LNCaP clone FGC (cell line): ENCODE measurements at regions not wholly inside any gene's neighbourhood (a gene's known extent, or its start where the extent isn't known, plus 50 kb on each side); places are given as distances from the start of the nearest gene placed in this dataset.
A peak's percentile ranks its signal among the peaks of the same experiment; 100 is the strongest.
"Not testable (repeated sequence)": the region's sequence is repeated elsewhere in the genome, so short reads cannot be mapped to it uniquely, and the experiment has no call there.

ENCODE experiments used
- DNase-seq: peaks from one replicate; pipeline ENCODE4 v3.0.0-alpha.2; 2011; ENCODE audit warnings: low read depth
- H3K4me3 ChIP-seq: 2 replicates; pipeline ENCODE4 v1.5.1; 2011; ENCODE audit warnings: mild to moderate bottlenecking, low read depth, low read length, control low read depth
- TF ChIP-seq, protein P1 (sequence below): IDR thresholded peaks from 2 replicates; pipeline ENCODE4 v1.5.1; 2012; ENCODE audit warnings: mild to moderate bottlenecking; ENCODE audit not compliant: control insufficient read depth, insufficient read depth; ENCODE audit errors: extremely low read depth

GRCh38 chr4:59689149-59689548 is 1511.0 kb upstream of the ADGRL3 start:
- peak; percentile 21 for DNase-seq
- TF ChIP-seq, protein P1, sequence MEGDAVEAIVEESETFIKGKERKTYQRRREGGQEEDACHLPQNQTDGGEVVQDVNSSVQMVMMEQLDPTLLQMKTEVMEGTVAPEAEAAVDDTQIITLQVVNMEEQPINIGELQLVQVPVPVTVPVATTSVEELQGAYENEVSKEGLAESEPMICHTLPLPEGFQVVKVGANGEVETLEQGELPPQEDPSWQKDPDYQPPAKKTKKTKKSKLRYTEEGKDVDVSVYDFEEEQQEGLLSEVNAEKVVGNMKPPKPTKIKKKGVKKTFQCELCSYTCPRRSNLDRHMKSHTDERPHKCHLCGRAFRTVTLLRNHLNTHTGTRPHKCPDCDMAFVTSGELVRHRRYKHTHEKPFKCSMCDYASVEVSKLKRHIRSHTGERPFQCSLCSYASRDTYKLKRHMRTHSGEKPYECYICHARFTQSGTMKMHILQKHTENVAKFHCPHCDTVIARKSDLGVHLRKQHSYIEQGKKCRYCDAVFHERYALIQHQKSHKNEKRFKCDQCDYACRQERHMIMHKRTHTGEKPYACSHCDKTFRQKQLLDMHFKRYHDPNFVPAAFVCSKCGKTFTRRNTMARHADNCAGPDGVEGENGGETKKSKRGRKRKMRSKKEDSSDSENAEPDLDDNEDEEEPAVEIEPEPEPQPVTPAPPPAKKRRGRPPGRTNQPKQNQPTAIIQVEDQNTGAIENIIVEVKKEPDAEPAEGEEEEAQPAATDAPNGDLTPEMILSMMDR, result no peak

GRCh38 chr4:59695355-59696053 is 1504.6 kb upstream of the ADGRL3 start:
- DNase-seq, result peak; percentile 27
- TF ChIP-seq, protein P1, result no peak
- H3K4me3 ChIP-seq, result no peak overlapping the region

More at GRCh38 chr4:59689149-59689548, 1511.0 kb upstream of the ADGRL3 start:
- H3K4me3 ChIP-seq, result no peak overlapping the region

DNA sequence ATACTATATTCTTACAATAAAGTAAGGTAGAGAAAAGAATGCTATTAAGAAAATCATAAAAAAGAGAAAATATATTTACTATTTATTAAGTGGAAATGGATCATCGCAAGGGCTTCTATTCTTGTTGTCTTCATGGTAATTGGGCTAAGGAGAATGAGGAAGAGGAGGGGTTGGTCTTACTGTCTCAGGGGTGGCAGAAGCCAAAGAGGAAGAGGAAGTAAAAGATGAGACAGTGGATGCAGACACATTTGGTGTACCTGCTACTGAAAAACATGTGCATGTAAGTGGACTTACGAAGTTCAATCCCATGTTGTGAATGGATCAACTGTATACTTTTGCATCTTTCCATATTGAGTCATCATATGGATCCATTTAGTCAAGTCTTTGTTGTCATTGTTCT is 1502.1 kb upstream of the ADGRL3 start:
- TF ChIP-seq, protein P1, result no peak
- DNase-seq, result no peak
- no peak overlapping the region for H3K4me3 ChIP-seq

DNA sequence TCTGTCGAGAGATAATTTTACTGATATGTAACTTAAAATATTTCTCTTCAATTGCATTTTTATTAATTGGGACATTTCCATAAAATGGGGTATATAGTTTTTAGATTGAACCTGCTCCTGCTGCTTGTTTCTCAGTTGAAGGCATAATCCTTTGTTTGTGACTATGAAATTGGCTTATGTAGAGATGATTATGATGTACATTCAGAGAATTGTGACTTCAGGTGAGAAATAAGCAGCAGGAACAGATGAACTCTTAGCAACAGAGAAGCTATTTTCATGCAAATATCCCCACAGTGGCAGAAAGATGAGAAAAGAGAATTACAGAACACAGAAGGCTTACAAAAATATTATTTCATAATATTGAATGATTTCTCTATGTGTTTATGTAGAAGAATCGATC is 1499.5 kb upstream of the ADGRL3 start:
- no peak for DNase-seq
- TF ChIP-seq, protein P1, result no peak
- no peak overlapping the region for H3K4me3 ChIP-seq

DNA sequence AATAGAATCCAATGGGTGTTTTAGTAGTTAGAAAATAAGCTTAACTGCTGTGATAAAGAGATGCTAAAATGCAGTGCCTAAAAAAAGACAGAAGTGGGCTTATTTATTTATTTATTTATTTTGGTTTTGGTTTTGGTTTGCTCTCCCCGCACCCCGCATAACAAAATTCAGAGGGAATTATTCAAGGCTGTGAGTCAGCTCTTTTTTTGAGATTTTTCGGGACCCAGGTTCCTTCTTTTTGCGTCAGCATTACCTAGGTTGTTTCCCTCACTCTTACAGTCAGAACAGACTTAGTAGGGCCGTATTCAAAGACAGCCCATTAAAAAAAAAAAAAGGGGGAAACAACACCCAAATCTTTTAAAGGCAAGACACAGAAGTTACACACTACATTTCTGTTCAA is 1495.5 kb upstream of the ADGRL3 start:
- TF ChIP-seq, protein P1, result no peak
- H3K4me3 ChIP-seq, result no peak overlapping the region
- no peak for DNase-seq

DNA sequence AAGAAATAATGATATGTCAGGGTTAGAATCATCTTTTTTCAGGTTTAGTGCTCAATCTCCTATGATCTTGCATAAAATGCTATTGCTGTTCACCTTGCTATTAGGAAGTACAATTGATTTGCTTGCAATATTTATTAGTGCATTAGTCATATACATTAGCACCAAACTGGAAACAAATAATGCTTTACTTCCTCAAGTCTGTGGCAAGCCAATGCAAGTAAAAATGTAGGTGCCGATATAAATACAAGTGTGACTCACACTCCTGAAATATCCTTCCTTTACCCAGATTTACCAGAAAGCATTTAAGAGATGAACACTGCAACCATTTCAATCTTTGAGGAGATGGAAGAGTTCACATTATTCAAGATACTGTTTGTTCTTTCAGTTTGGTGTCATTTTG is 1487.7 kb upstream of the ADGRL3 start:
- TF ChIP-seq, protein P1, result no peak
- H3K4me3 ChIP-seq, result no peak overlapping the region
- DNase-seq, result no peak

GRCh38 chr4:59724286-59724685 is 1475.8 kb upstream of the ADGRL3 start:
- not testable (repeated sequence) for H3K4me3 ChIP-seq, DNase-seq
